MM.1S (cell line): ENCODE measurements at regions not wholly inside any gene's neighbourhood (a gene's known extent, or its start where the extent isn't known, plus 50 kb on each side); places are given as distances from the start of the nearest gene placed in this dataset.

Experiments used
- DNase-seq: peaks from one replicate; pipeline ENCODE4 v3.0.0-alpha.2; 2015
- H2AFZ ChIP-seq: fragments of 300-600 bp; sonication (generic); 2 replicates; pipeline ENCODE4 v1.6.0; 2016; ENCODE audit warnings: antibody characterized with exemption, low read length
- H3F3A ChIP-seq: fragments of 300-600 bp; sonication (generic); 2 replicates; pipeline ENCODE4 v1.6.1; 2016; ENCODE audit warnings: mild to moderate bottlenecking, antibody characterized with exemption, low read length, moderate library complexity, mixed read lengths; ENCODE audit not compliant: insufficient read depth
- H3K27ac ChIP-seq: fragments of 300-600 bp; sonication (generic); 2 replicates; pipeline ENCODE4 v1.5.1; 2016; ENCODE audit warnings: mild to moderate bottlenecking, low read length
- H3K27me3 ChIP-seq: fragments of 300-600 bp; sonication (generic); replicated peaks from 2 replicates; pipeline ENCODE4 v1.6.0; 2016; ENCODE audit warnings: low read length; ENCODE audit not compliant: insufficient read depth
- H3K36me3 ChIP-seq: fragments of 300-600 bp; sonication (generic); replicated peaks from 2 replicates; pipeline ENCODE4 v1.6.1; 2016; ENCODE audit warnings: mild to moderate bottlenecking, low read length, mixed read lengths; ENCODE audit not compliant: insufficient read depth
- H3K4me1 ChIP-seq: fragments of 300-600 bp; sonication (generic); 2 replicates; pipeline ENCODE4 v1.6.1; 2016; ENCODE audit warnings: low read length, mixed read lengths
- H3K4me2 ChIP-seq: fragments of 300-600 bp; sonication (generic); 2 replicates; pipeline ENCODE4 v1.6.0; 2016; ENCODE audit warnings: low read depth, low read length
- H3K4me3 ChIP-seq: fragments of 300-600 bp; sonication (generic); 2 replicates; pipeline ENCODE4 v1.5.1; 2016; ENCODE audit warnings: low read length, mixed read lengths
- H3K79me2 ChIP-seq: fragments of 300-600 bp; sonication (generic); 2 replicates; pipeline ENCODE4 v1.6.1; 2016; ENCODE audit warnings: mixed run types, low read length, mixed read lengths
- H3K9ac ChIP-seq: fragments of 300-600 bp; sonication (generic); 2 replicates; pipeline ENCODE4 v1.6.1; 2016; ENCODE audit warnings: low read length, mixed read lengths
- H3K9me2 ChIP-seq: fragments of 300-600 bp; sonication (generic); replicated peaks from 2 replicates; pipeline ENCODE4 v1.6.1; 2016; ENCODE audit warnings: mild to moderate bottlenecking, low read length, mixed read lengths; ENCODE audit not compliant: insufficient read depth
- H3K9me3 ChIP-seq: fragments of 300-600 bp; sonication (generic); replicated peaks from 2 replicates; pipeline ENCODE4 v1.6.1; 2016; ENCODE audit warnings: mild to moderate bottlenecking, low read length, mixed read lengths; ENCODE audit not compliant: insufficient read depth
- H4K20me1 ChIP-seq: fragments of 300-600 bp; sonication (generic); 2 replicates; pipeline ENCODE4 v1.6.1; 2016; ENCODE audit warnings: mild to moderate bottlenecking, low read length, moderate library complexity, mixed read lengths; ENCODE audit not compliant: insufficient read depth
- EZH2 ChIP-seq: fragments of 300-600 bp; sonication (generic); optimal IDR thresholded peaks from 2 replicates; pipeline ENCODE3; 2017; ENCODE audit warnings: low read depth, mild to moderate bottlenecking, antibody characterized with exemption, low read length, mixed read lengths
- EZH2phosphoT487 ChIP-seq: fragments of 300-600 bp; sonication (generic); IDR thresholded peaks from 2 replicates; pipeline ENCODE4 v1.6.1; 2018; ENCODE audit warnings: antibody characterized with exemption, low read length
- TF ChIP-seq, protein P1 (sequence below): fragments of 300-600 bp; sonication (generic); IDR thresholded peaks from 2 replicates; pipeline ENCODE4 v1.5.1; 2016; ENCODE audit warnings: antibody characterized with exemption, low read length, mixed read lengths

DNA sequence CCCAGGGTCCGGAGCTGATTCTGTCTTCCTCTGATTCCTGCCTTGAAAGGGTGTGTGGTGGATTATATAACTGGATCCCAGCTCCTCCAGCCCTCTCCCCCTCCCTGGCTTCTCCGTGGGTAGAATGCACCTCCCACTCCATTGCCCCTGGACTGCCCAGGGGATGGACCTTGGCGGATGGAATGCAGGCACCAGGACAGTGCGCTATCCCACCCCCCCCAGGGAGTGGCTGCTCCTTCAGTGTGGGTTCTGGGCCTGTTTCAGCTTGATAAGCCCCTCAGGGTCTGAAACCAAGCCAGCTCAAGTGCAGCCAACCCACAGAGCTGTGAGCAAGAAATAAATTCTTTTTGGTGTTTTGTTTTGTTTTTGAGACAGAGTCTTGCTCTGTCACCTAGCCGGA, 112.4 kb upstream of the TMEM132D start:
- no peaks in the 10 kb centered on the region for H3K4me1 ChIP-seq
- 0 out of 2 replicates have a peak, but pooled peaks cover 6% of the 10 kb centered on the region for H3K27me3 ChIP-seq
- no peak overlapping the region for H3K27ac ChIP-seq
- TF ChIP-seq EZH2phosphoT487 (no peak), EZH2 (no peak)
- TF ChIP-seq, protein P1, sequence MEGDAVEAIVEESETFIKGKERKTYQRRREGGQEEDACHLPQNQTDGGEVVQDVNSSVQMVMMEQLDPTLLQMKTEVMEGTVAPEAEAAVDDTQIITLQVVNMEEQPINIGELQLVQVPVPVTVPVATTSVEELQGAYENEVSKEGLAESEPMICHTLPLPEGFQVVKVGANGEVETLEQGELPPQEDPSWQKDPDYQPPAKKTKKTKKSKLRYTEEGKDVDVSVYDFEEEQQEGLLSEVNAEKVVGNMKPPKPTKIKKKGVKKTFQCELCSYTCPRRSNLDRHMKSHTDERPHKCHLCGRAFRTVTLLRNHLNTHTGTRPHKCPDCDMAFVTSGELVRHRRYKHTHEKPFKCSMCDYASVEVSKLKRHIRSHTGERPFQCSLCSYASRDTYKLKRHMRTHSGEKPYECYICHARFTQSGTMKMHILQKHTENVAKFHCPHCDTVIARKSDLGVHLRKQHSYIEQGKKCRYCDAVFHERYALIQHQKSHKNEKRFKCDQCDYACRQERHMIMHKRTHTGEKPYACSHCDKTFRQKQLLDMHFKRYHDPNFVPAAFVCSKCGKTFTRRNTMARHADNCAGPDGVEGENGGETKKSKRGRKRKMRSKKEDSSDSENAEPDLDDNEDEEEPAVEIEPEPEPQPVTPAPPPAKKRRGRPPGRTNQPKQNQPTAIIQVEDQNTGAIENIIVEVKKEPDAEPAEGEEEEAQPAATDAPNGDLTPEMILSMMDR = no peak
- no peaks in the 10 kb centered on the region for H3K79me2 ChIP-seq
- no peaks in the 10 kb centered on the region for H3F3A ChIP-seq
- H3K9me3 ChIP-seq = no peaks in the 10 kb centered on the region
- H3K4me3 ChIP-seq = no peak overlapping the region
- no peaks in the 10 kb centered on the region for H4K20me1 ChIP-seq
- no peak for DNase-seq
- no peak overlapping the region for H2AFZ ChIP-seq
- no peaks in the 10 kb centered on the region for H3K9me2 ChIP-seq
- no peak overlapping the region for H3K4me2 ChIP-seq
- no peaks in the 10 kb centered on the region for H3K36me3 ChIP-seq
- H3K9ac ChIP-seq = no peak overlapping the region

- TF ChIP-seq EZH2phosphoT487 (no peak), EZH2 (no peak)
- TF ChIP-seq, protein P1 = no peak
- Histone ChIP-seq H3K9me3 (no peaks in the 10 kb centered on the region), H4K20me1 (no peaks in the 10 kb centered on the region), H3K4me3 (no peak overlapping the region), H3K27me3 (0 out of 2 replicates have a peak, but pooled peaks cover 6% of the 10 kb centered on the region), H3K79me2 (no peaks in the 10 kb centered on the region), H3K36me3 (no peaks in the 10 kb centered on the region), H2AFZ (no peak overlapping the region), H3K9ac (no peak overlapping the region), H3K9me2 (no peaks in the 10 kb centered on the region), H3F3A (no peaks in the 10 kb centered on the region), H3K27ac (no peak overlapping the region), H3K4me1 (no peaks in the 10 kb centered on the region), H3K4me2 (no peak overlapping the region)
- no peak for DNase-seq
Measured at GRCh38 chr12:130016986-130017385, 113.2 kb upstream of the TMEM132D start.

DNA sequence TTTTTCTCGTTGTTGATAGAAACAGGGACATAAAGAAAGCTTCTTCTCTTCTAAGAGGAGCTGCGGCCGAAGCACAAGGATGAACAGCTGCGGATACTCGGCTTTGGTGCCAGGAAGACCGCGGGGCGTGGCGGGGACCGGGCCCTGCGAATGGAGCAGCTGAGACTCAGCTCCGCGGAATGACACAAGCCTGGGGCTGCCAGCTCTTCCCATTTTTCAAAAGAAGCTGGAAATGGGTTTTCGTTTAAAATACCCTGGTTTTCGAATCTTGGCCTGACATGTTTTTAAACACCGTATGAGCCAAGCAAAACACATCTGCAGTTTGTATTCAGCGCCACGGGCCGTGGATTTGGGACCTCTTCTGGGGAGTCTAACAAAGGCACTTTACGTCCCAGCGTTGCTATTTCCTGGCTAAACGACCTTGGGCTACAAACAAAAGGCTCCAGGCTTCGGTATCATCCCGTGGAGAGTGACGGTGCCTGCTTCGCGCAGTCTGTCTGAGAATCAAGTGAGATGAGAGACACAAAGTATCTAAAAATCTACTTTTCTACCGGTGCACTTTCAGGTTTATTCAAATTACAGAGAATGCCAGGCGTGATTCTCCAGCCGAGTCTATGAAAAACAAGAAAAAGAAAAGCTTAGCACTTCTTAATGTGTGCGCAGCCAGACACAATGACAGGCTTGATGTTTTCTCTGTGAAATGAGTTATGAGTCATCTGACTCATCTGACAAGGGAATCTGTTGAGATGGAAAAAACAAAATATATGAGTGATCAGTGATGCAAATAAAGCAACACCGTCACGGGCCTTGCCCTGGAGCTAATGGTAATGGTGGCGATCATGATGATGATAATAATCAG, 114.0 kb upstream of the TMEM132D start:
- TF ChIP-seq EZH2 = no peak
- TF ChIP-seq, protein P1 = no peak
- TF ChIP-seq EZH2phosphoT487 = no peak

More for the DNA sequence above, 114.0 kb upstream of the TMEM132D start:
- H3F3A ChIP-seq = no peaks in the 10 kb centered on the region
- H3K79me2 ChIP-seq = no peaks in the 10 kb centered on the region
- H4K20me1 ChIP-seq = no peaks in the 10 kb centered on the region
- no peak overlapping the region for H3K9ac ChIP-seq
- no peak for DNase-seq
- no peaks in the 10 kb centered on the region for H3K4me1 ChIP-seq
- H3K4me2 ChIP-seq = no peak overlapping the region
- no peaks in the 10 kb centered on the region for H3K9me3 ChIP-seq
- no peak overlapping the region for H3K27ac ChIP-seq
- no peaks in the 10 kb centered on the region for H3K9me2 ChIP-seq
- 0 out of 2 replicates have a peak, but pooled peaks cover 6% of the 10 kb centered on the region for H3K27me3 ChIP-seq
- H3K36me3 ChIP-seq = no peaks in the 10 kb centered on the region
- H2AFZ ChIP-seq = no peak overlapping the region
- no peak overlapping the region for H3K4me3 ChIP-seq
